OCI-LY3 (cell line): ENCODE measurements at regions not wholly inside any gene's neighbourhood (a gene's known extent, or its start where the extent isn't known, plus 50 kb on each side); places are given as distances from the start of the nearest gene placed in this dataset.

Source experiments
- EZH2phosphoT487 ChIP-seq: fragments of 200-600 bp; shearing (Covaris generic); IDR thresholded peaks from 2 replicates; pipeline ENCODE4 v1.6.1; 2018; ENCODE audit warnings: antibody characterized with exemption, mixed run types, low read depth
- TF ChIP-seq, protein P1 (sequence below): fragments of 200-600, 300-600 bp; sonication (generic); IDR thresholded peaks from 2 replicates; pipeline ENCODE4 v1.5.1; 2014; ENCODE audit warnings: antibody characterized with exemption, low read length, low read depth

DNA sequence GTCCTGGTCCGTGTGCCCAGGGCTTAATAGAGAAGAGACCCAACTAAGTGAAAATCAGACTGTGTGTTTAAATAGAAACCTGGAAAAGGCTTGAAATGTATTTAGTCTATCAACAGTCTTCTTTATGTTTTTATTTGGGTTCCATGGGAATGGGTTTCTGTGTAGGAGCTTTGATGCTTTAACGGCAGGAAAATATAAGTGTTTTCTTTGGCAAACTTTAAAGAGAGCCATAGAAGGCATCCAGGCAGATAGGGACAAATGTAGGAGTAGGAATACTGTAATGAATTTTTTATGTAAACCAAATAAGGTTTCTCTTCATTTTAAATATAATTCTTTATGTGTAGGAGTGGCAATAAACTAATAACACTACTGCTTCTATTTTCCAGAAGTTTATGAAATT lies 989.0 kb downstream of the GATA3 start:
- TF ChIP-seq, protein P1, sequence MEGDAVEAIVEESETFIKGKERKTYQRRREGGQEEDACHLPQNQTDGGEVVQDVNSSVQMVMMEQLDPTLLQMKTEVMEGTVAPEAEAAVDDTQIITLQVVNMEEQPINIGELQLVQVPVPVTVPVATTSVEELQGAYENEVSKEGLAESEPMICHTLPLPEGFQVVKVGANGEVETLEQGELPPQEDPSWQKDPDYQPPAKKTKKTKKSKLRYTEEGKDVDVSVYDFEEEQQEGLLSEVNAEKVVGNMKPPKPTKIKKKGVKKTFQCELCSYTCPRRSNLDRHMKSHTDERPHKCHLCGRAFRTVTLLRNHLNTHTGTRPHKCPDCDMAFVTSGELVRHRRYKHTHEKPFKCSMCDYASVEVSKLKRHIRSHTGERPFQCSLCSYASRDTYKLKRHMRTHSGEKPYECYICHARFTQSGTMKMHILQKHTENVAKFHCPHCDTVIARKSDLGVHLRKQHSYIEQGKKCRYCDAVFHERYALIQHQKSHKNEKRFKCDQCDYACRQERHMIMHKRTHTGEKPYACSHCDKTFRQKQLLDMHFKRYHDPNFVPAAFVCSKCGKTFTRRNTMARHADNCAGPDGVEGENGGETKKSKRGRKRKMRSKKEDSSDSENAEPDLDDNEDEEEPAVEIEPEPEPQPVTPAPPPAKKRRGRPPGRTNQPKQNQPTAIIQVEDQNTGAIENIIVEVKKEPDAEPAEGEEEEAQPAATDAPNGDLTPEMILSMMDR = no peak
- no peak for TF ChIP-seq EZH2phosphoT487
